Effector memory CD8-positive, alpha-beta T cell (primary cell): ENCODE measurements at regions not wholly inside any gene's neighbourhood (a gene's known extent, or its start where the extent isn't known, plus 50 kb on each side); places are given as distances from the start of the nearest gene placed in this dataset.

ENCODE experiments used
- ATAC-seq: fragments of 150-1000 bp; cut with Tn5 transposase; replicated peaks from 2 replicates; pipeline ENCODE4 v1.10.0; 2021; ENCODE audit warnings: mild to moderate bottlenecking, moderate library complexity
- DNase-seq, 3 experiments: peaks; one replicate each; pipeline ENCODE4 v3.0.0; 2021
- H3K27ac Mint-ChIP-seq, 2 donors: one replicate each; pipeline ENCODE4 v1.8.0; 2022; ENCODE audit warnings: mild to moderate bottlenecking in 2 of 2, mixed read lengths in 2 of 2, moderate library complexity in 2 of 2
- H3K27me3 Mint-ChIP-seq, 2 donors: one replicate each; pipeline ENCODE4 v1.8.0; 2022; ENCODE audit warnings: mixed read lengths in 2 of 2
- H3K36me3 Mint-ChIP-seq: one replicate; pipeline ENCODE4 v1.8.0; 2022; ENCODE audit warnings: mild to moderate bottlenecking, moderate library complexity, mixed read lengths; ENCODE audit not compliant: insufficient read depth
- H3K4me1 Mint-ChIP-seq, 2 donors: one replicate each; pipeline ENCODE4 v1.8.0; 2022; ENCODE audit warnings: low read depth in 2 of 2, mixed read lengths in 2 of 2
- H3K4me3 Mint-ChIP-seq, 2 donors: one replicate each; pipeline ENCODE4 v1.8.0; 2022; ENCODE audit warnings: mild to moderate bottlenecking in 2 of 2, mixed read lengths in 2 of 2, moderate library complexity in 2 of 2
- H3K9me3 Mint-ChIP-seq, 2 donors: one replicate each; pipeline ENCODE4 v1.8.0; 2022; ENCODE audit warnings: mixed read lengths in 2 of 2

DNA sequence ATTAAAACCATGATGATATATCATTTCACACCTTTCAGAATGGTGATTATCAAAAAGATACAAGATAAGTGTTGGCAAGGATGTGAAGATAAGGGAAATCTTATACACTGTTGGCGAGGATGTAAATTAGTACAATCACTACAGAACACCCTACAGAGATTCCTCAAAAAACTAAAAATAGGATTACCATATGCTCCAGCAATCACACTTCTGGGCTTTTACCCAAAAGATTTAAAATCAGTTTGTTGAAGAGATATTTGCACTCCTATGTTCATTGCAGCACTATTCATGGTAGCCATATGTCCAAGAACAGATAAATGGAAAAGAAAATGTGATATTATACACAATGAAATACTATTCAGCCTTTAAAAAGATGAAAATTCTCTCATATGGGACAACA is 240.4 kb downstream of the GABRG1 start:
- Mint-ChIP-seq H3K4me1 (no peaks in the 10 kb centered on the region), H3K36me3 (no peaks in the 10 kb centered on the region), H3K9me3 (peaks cover 6 to 43% of the 10 kb centered on the region in 2 donors), H3K27ac (no peak overlapping the region), H3K4me3 (no peak overlapping the region), H3K27me3 (no peaks in the 10 kb centered on the region)
- ATAC-seq = no peak
- DNase-seq = no peak

DNA sequence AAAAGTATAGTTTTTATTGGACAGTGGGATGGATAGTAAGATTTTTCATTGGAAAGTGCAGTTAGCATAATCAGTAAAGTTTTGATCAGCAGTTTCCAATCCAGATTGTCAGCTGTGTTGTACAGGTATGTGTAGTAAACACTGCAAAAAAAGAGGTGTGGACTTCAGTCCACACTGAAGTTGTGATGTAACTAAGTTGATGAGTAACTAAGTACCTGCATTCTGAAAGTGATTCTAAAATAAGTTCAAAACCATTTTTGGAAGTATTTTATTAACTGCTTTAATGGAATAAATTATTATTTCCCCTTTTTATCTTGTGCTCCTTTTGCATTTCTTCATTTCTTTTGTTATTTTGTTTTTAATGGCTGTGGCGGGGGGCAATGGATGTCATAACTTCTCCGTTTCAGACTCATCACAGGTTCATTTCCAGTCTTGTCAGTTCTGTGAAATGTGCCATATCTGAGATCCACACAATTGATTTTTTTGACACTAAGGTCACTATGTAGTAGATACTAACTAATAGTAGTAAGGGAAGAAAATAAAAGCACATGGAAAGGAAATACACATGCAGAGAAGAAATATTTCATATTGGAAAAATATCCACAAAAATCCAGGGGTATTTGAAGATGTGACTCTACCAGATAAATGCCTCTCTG is 247.5 kb downstream of the GABRG1 start:
- no peaks in the 10 kb centered on the region for H3K4me1 Mint-ChIP-seq
- H3K27ac Mint-ChIP-seq = no peak overlapping the region
- H3K9me3 Mint-ChIP-seq = peaks cover 9 to 14% of the 10 kb centered on the region in 2 donors
- no peaks in the 10 kb centered on the region for H3K27me3 Mint-ChIP-seq
- DNase-seq = no peak
- no peak overlapping the region for H3K4me3 Mint-ChIP-seq
- no peak for ATAC-seq
- no peaks in the 10 kb centered on the region for H3K36me3 Mint-ChIP-seq

DNA sequence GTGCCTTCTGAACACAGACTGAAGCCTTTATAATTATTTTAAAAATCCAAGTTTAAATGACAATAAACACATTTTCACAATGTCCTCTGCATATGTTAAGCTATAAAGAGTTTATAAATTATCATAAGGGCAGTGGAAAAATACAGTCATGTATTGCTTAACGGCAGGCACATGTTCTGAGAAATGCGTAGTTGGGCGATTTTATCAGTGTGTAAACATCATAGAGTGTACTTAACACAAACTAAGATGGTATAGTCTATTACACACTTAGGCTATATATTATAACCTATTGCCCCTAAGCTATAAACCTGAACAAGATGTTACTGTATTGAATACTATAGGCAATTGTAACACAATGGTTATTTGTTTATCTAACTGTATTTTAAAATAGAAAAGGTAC is 254.7 kb downstream of the GABRG1 start:
- no peaks in the 10 kb centered on the region for H3K27me3 Mint-ChIP-seq
- ATAC-seq (no peak), DNase-seq (no peak)
- H3K36me3 Mint-ChIP-seq = no peaks in the 10 kb centered on the region
- H3K4me1 Mint-ChIP-seq = no peaks in the 10 kb centered on the region
- peaks cover 12 to 16% of the 10 kb centered on the region in 2 donors for H3K9me3 Mint-ChIP-seq
- no peak overlapping the region for H3K27ac Mint-ChIP-seq
- no peak overlapping the region for H3K4me3 Mint-ChIP-seq

DNA sequence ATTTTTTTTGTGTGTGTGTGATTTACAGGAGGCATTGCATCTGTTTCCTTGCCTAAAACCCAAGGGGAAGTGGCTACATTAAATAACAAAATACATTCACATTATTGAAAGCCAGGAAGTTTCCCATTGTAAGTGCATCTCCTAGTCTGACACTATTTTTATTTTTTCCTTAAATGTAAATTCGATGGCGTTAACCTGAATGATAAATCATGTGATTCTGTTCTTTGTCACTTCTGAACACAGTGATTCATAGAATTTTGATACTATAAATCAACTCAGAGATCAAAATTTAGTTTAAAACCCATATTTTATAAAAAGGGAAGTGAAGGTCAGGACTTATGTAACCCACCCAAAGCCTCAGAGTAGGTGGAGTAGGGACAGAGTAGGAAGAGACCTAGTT is 258.1 kb downstream of the GABRG1 start:
- H3K27me3 Mint-ChIP-seq = no peaks in the 10 kb centered on the region
- H3K4me1 Mint-ChIP-seq = no peaks in the 10 kb centered on the region
- DNase-seq (no peak), ATAC-seq (no peak)
- no peak overlapping the region for H3K4me3 Mint-ChIP-seq
- H3K27ac Mint-ChIP-seq = no peak overlapping the region
- H3K36me3 Mint-ChIP-seq = no peaks in the 10 kb centered on the region
- H3K9me3 Mint-ChIP-seq = peaks cover 7 to 9% of the 10 kb centered on the region in 2 donors

DNA sequence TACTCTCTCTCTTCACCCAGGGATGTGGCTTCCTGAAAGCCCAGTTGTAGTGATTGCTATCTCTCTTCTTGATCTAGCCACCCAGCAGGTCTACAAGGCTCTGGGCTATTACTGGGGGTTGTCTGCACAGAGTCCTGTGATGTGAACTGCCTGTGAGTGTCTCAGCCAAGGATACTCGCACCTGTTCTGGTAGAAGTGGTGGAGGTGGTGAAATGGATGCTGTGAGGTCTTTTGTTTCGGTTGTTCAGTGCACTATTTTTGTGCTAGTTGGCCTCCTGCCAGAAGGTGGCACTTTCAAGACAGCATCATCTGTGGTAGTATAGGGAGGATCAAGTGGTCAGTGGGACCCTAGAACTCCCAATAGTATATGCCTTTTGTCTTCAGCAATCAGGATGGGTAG is 268.0 kb downstream of the GABRG1 start:
- no peaks in the 10 kb centered on the region for H3K4me1 Mint-ChIP-seq
- no peak overlapping the region for H3K4me3 Mint-ChIP-seq
- no peaks in the 10 kb centered on the region for H3K36me3 Mint-ChIP-seq
- ATAC-seq = no peak
- no peak for DNase-seq
- peaks cover 11 to 26% of the 10 kb centered on the region in 2 donors for H3K9me3 Mint-ChIP-seq
- H3K27me3 Mint-ChIP-seq = no peaks in the 10 kb centered on the region
- no peak overlapping the region for H3K27ac Mint-ChIP-seq

DNA sequence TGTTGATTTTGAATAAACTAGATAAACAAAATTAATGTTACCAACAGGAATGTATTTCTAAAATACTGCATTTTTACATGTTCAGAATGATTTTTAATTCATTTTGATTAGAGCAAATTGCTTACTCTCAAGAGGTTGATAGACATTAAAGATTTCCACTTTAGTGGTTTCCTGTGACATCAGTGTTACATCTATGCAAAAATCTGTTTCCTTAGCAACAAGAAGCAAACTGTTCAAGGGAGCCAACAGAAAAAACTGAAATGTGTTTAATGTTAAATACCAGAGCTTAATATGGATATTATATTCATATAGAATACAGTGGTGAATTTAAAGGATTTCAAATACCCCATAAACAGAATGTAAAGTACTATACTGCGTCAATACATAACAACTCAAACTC is 277.8 kb downstream of the GABRG1 start:
- H3K4me3 Mint-ChIP-seq = no peak overlapping the region
- H3K27ac Mint-ChIP-seq = no peak overlapping the region
- ATAC-seq (no peak), DNase-seq (no peak)
- peaks cover 5 to 7% of the 10 kb centered on the region in 2 donors for H3K9me3 Mint-ChIP-seq
- no peaks in the 10 kb centered on the region for H3K4me1 Mint-ChIP-seq
- H3K36me3 Mint-ChIP-seq = no peaks in the 10 kb centered on the region
- no peaks in the 10 kb centered on the region for H3K27me3 Mint-ChIP-seq

GRCh38 chr4:45841791-45842190 is 282.1 kb downstream of the GABRG1 start:
- peaks cover 0 to 3% of the 10 kb centered on the region in 2 donors for H3K9me3 Mint-ChIP-seq
- no peaks in the 10 kb centered on the region for H3K36me3 Mint-ChIP-seq
- DNase-seq (no peak), ATAC-seq (no peak)
- no peaks in the 10 kb centered on the region for H3K27me3 Mint-ChIP-seq
- H3K4me3 Mint-ChIP-seq = no peak overlapping the region
- no peaks in the 10 kb centered on the region for H3K4me1 Mint-ChIP-seq
- no peak overlapping the region for H3K27ac Mint-ChIP-seq

- H3K4me3 Mint-ChIP-seq = no peak overlapping the region
- ATAC-seq (no peak), DNase-seq (no peak)
- no peaks in the 10 kb centered on the region for H3K36me3 Mint-ChIP-seq
- peaks cover 22 to 54% of the 10 kb centered on the region in 2 donors for H3K9me3 Mint-ChIP-seq
- H3K27me3 Mint-ChIP-seq = no peaks in the 10 kb centered on the region
- H3K4me1 Mint-ChIP-seq = no peaks in the 10 kb centered on the region
- no peak overlapping the region for H3K27ac Mint-ChIP-seq
Observed at GRCh38 chr4:45831692-45832091, 292.2 kb downstream of the GABRG1 start.

- Mint-ChIP-seq H3K27me3 (no peaks in the 10 kb centered on the region), H3K9me3 (peaks cover 4 to 14% of the 10 kb centered on the region in 2 donors), H3K36me3 (no peaks in the 10 kb centered on the region), H3K4me1 (no peaks in the 10 kb centered on the region), H3K4me3 (no peak overlapping the region), H3K27ac (no peak overlapping the region)
- no peak for ATAC-seq
- DNase-seq = no peak
Observed at GRCh38 chr4:45803994-45804393, 319.9 kb downstream of the GABRG1 start.

DNA sequence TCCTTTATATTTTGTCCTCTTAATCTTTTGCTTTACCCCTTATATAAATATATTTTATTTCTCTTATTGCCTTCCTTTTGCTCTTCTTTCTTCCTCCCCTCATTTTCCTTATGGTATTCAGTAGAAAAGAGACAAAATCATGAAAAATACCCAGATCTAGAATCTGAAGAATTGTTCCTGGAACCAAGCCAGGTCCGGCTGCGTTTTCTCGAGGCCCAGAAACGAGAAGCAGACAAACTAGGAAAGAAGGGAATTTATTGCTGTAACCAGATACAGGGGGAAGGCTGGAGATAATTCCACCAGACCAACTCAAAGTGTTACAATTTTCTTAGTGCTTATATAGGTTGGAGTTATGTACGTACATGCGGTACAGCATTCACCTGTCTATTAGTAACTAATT is 328.7 kb downstream of the GABRG1 start:
- Mint-ChIP-seq H3K27me3 (no peaks in the 10 kb centered on the region), H3K4me1 (no peaks in the 10 kb centered on the region), H3K27ac (no peak overlapping the region), H3K4me3 (no peak overlapping the region), H3K36me3 (no peaks in the 10 kb centered on the region), H3K9me3 (peaks cover 0 to 8% of the 10 kb centered on the region in 2 donors)
- no peak for ATAC-seq
- DNase-seq = no peak

DNA sequence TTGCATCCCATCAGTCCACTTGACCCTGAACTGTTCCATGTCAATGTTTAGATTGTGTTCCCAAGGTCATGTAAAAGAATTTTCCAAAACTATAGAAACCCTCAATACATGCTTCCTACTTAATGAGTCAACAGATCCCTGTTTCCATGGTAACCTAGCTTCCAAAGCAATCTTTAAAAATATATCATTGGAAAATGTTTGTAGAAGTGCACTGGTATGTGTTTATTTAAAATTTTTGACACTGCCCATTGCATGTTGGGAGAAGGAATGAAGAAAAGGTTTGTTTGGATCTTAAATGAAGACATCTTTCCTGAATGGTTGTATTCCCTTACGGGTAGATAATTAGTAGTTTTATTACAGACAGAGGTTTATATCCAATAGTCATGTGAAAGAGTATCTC is 345.3 kb downstream of the GABRG1 start:
- no peak overlapping the region for H3K27ac Mint-ChIP-seq

DNA sequence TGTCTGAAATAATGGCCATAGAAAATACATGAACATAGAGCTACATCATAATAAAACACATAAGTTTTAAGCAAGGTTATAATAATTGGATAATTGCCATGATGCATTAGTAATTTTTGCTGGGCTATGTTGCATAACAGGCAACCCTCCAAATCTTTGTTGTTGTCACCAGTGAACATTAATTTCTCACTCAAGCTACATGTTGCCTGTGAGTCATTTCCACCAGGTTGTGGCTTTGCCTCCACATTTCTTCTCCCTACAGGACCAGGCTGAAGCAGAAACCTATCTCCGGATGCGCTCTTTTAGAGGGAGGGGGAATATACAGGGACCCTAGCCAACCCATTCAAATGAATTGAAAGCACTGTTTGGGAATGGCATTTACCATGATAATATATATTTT is 347.7 kb downstream of the GABRG1 start:
- H3K27me3 Mint-ChIP-seq = no peaks in the 10 kb centered on the region
- no peak overlapping the region for H3K27ac Mint-ChIP-seq
- DNase-seq = no peak
- ATAC-seq = no peak
- H3K4me3 Mint-ChIP-seq = no peak overlapping the region
- H3K4me1 Mint-ChIP-seq = no peaks in the 10 kb centered on the region
- no peaks in the 10 kb centered on the region for H3K36me3 Mint-ChIP-seq
- peaks cover 0 to 2% of the 10 kb centered on the region in 2 donors for H3K9me3 Mint-ChIP-seq

More for the DNA sequence above, 345.3 kb downstream of the GABRG1 start:
- Mint-ChIP-seq H3K4me1 (no peaks in the 10 kb centered on the region), H3K27me3 (no peaks in the 10 kb centered on the region), H3K9me3 (peaks cover 0 to 4% of the 10 kb centered on the region in 2 donors), H3K4me3 (no peak overlapping the region), H3K36me3 (no peaks in the 10 kb centered on the region)
- ATAC-seq = no peak
- no peak for DNase-seq

DNA sequence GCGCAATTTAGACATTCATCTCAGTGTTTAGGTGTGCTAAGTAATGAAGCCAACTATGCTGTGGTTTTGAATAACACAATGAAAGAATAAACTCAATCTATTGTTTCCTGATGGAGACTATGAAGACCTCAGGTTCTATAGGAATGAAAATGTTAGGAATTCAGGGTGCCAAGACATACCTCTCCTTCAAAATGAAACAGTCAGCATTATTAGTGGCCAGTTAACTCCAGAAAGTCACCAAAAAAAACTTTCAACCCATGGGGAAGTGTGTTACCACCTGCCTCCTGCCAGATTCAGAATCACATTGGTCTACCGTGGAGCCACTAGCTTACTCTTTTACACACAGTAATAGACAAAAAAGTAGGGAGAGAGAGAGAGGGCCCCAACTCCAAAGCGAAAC is 352.9 kb downstream of the GABRG1 start:
- no peak for ATAC-seq
- no peak for DNase-seq
- no peak overlapping the region for H3K4me3 Mint-ChIP-seq
- H3K27me3 Mint-ChIP-seq = no peaks in the 10 kb centered on the region
- peaks cover 0 to 3% of the 10 kb centered on the region in 2 donors for H3K9me3 Mint-ChIP-seq
- H3K36me3 Mint-ChIP-seq = no peaks in the 10 kb centered on the region
- no peaks in the 10 kb centered on the region for H3K4me1 Mint-ChIP-seq
- H3K27ac Mint-ChIP-seq = no peak overlapping the region

GRCh38 chr4:45765521-45765920 is 358.3 kb downstream of the GABRG1 start:
- Mint-ChIP-seq H3K9me3 (peaks cover 8 to 14% of the 10 kb centered on the region in 2 donors), H3K27ac (no peak overlapping the region), H3K4me3 (no peak overlapping the region), H3K36me3 (peaks cover 3% of the 10 kb centered on the region), H3K4me1 (no peaks in the 10 kb centered on the region), H3K27me3 (no peaks in the 10 kb centered on the region)
- ATAC-seq (no peak), DNase-seq (no peak)
